CD4-positive, alpha-beta memory T cell (primary cell): ENCODE measurements at regions not wholly inside any gene's neighbourhood (a gene's known extent, or its start where the extent isn't known, plus 50 kb on each side); places are given as distances from the start of the nearest gene placed in this dataset.

Experiments
- CTCF ChIA-PET: fragments of 350-600 bp; sonication (Branson Sonifier 250); formaldehyde crosslinking; loops from one replicate; lab custom pipeline; 2021; ENCODE audit warnings: inconsistent platforms; ENCODE audit not compliant: partially characterized antibody; lab: Charles Lee
- POLR2A ChIA-PET: fragments of 350-600 bp; sonication (Branson Sonifier 250); formaldehyde crosslinking; loops from one replicate; lab custom pipeline; 2021; ENCODE audit not compliant: partially characterized antibody; lab: Charles Lee
- DNase-seq, 5 donors: peaks; one replicate each; pipeline versions ENCODE4 v3.0.0 to v3.0.0-alpha.2; 2020 to 2022; ENCODE audit warnings: mixed read lengths in 1 of 5
- H3K27ac ChIP-seq: one replicate; pipeline ENCODE4 v1.7.0; 2013; ENCODE audit warnings: low read depth, low read length
- H3K27me3 ChIP-seq: 2 replicates; pipeline ENCODE4 v1.7.0; 2013; ENCODE audit warnings: mild to moderate bottlenecking, low read length, moderate library complexity; ENCODE audit not compliant: insufficient read depth
- H3K36me3 ChIP-seq: 2 replicates; pipeline ENCODE4 v1.7.0; 2013; ENCODE audit warnings: mild to moderate bottlenecking, low read length, moderate library complexity; ENCODE audit not compliant: insufficient read depth
- H3K4me1 ChIP-seq: 2 replicates; pipeline ENCODE4 v1.7.0; 2013; ENCODE audit warnings: mild to moderate bottlenecking, low read length, moderate library complexity; ENCODE audit not compliant: insufficient read depth
- H3K4me3 ChIP-seq, 2 donors: one replicate each; pipeline ENCODE4 v1.7.0; 2013; ENCODE audit warnings: low read length in 2 of 2, mild to moderate bottlenecking in 1 of 2
- H3K9me3 ChIP-seq, 2 donors: one replicate each; pipeline ENCODE4 v1.7.0; 2013; ENCODE audit warnings: low read length in 2 of 2, control low read depth in 1 of 2; ENCODE audit not compliant: control insufficient read depth in 1 of 2
- H3K27ac Mint-ChIP-seq, 7 donors: one replicate each; pipeline ENCODE4 v1.8.0; 2020 to 2021; ENCODE audit warnings: mixed read lengths in 7 of 7, mild to moderate bottlenecking in 6 of 7, inconsistent platforms in 3 of 7, moderate library complexity in 3 of 7
- H3K27me3 Mint-ChIP-seq, 2 donors: one replicate each; pipeline ENCODE4 v1.8.0; 2020 to 2021; ENCODE audit warnings: mixed read lengths in 2 of 2
- H3K36me3 Mint-ChIP-seq, 2 donors: one replicate each; pipeline ENCODE4 v1.8.0; 2020 to 2021; ENCODE audit warnings: mixed read lengths in 2 of 2, inconsistent platforms in 1 of 2, mild to moderate bottlenecking in 1 of 2
- H3K4me1 Mint-ChIP-seq, 4 donors: one replicate each; pipeline ENCODE4 v1.8.0; 2020 to 2021; ENCODE audit warnings: mixed read lengths in 4 of 4, mild to moderate bottlenecking in 1 of 4
- H3K4me3 Mint-ChIP-seq, 8 donors: one replicate each; pipeline ENCODE4 v1.8.0; 2020 to 2021; ENCODE audit warnings: mixed read lengths in 8 of 8, mild to moderate bottlenecking in 7 of 8, moderate library complexity in 6 of 8, inconsistent platforms in 3 of 8
- H3K9me3 Mint-ChIP-seq, 8 donors: one replicate each; pipeline ENCODE4 v1.8.0; 2020 to 2021; ENCODE audit warnings: mixed read lengths in 8 of 8, mild to moderate bottlenecking in 5 of 8, inconsistent platforms in 3 of 8, moderate library complexity in 1 of 8
- intact Hi-C: fragments of 100-400 bp; cut with micrococcal nuclease; formaldehyde crosslinking; loops from one replicate; pipeline ENCODE4 v1.15.1; 2023

GRCh38 chr1:226474041-226474440, 66.1 kb upstream of the PARP1 start:
- H3K4me1 ChIP-seq: no peaks in the 10 kb centered on the region
- no peaks in the 10 kb centered on the region for H3K36me3 ChIP-seq
- no peak for DNase-seq
- CTCF ChIA-PET: interaction anchor here (1.3 to 1.5 kb wide), 2 partner anchors 17 to 71 kb away, joined by 3 read pairs; no protein-coding TSS in a partner anchor
- H3K36me3 Mint-ChIP-seq: no peaks in the 10 kb centered on the region
- peaks cover 0 to 9% (median 4%) of the 10 kb centered on the region in 4 donors for H3K4me1 Mint-ChIP-seq
- H3K4me3 Mint-ChIP-seq: no peak overlapping the region
- no peak overlapping the region for H3K4me3 ChIP-seq
- POLR2A ChIA-PET: no interaction called here
- no peaks in the 10 kb centered on the region for H3K27me3 ChIP-seq
- peaks cover 0 to 3% (median 0%) of the 10 kb centered on the region in 8 donors for H3K9me3 Mint-ChIP-seq
- no peak overlapping the region for H3K27ac ChIP-seq
- H3K27ac Mint-ChIP-seq: peak overlapping the region in 1 of 7 donors; percentile 39
- peaks cover 8 to 15% of the 10 kb centered on the region in 2 donors for H3K27me3 Mint-ChIP-seq
- intact Hi-C loops: no loop called here
- H3K9me3 ChIP-seq: no peaks in the 10 kb centered on the region

- POLR2A ChIA-PET: interaction anchor here (1.2 kb wide), 1 partner anchor 30 kb away, joined by 3 read pairs; no protein-coding TSS in a partner anchor
- Histone ChIP-seq H3K4me3 (no peak overlapping the region), H3K4me1 (no peaks in the 10 kb centered on the region), H3K27me3 (no peaks in the 10 kb centered on the region), H3K9me3 (no peaks in the 10 kb centered on the region), H3K36me3 (no peaks in the 10 kb centered on the region), H3K27ac (no peak overlapping the region)
- H3K27ac Mint-ChIP-seq: peak overlapping the region in 1 of 7 donors; percentile 39
- peaks cover 5 to 15% of the 10 kb centered on the region in 2 donors for H3K27me3 Mint-ChIP-seq
- DNase-seq: no peak
- no peaks in the 10 kb centered on the region for H3K9me3 Mint-ChIP-seq
- peaks cover 0 to 9% (median 4%) of the 10 kb centered on the region in 4 donors for H3K4me1 Mint-ChIP-seq
- intact Hi-C loops: no loop called here
- no peak overlapping the region for H3K4me3 Mint-ChIP-seq
- CTCF ChIA-PET: interaction anchor here (0.9 to 1.5 kb wide), 3 partner anchors 17 to 408 kb away, joined by 3 read pairs; no protein-coding TSS in a partner anchor
- no peaks in the 10 kb centered on the region for H3K36me3 Mint-ChIP-seq
Observed at GRCh38 chr1:226474443-226475141, 66.7 kb upstream of the PARP1 start.

GRCh38 chr1:226475142-226475511, 67.2 kb upstream of the PARP1 start:
- ChIA-PET CTCF (interaction anchor here (0.9 to 1.5 kb wide), 3 partner anchors 18 to 408 kb away, joined by 3 read pairs; no protein-coding TSS in a partner anchor), POLR2A (interaction anchor here (1.2 kb wide), 1 partner anchor 31 kb away, joined by 3 read pairs; no protein-coding TSS in a partner anchor)
- intact Hi-C loops: no loop called here
- Mint-ChIP-seq H3K9me3 (no peaks in the 10 kb centered on the region), H3K36me3 (no peaks in the 10 kb centered on the region), H3K27me3 (peaks cover 5 to 15% of the 10 kb centered on the region in 2 donors), H3K4me1 (peaks cover 0 to 9% (median 4%) of the 10 kb centered on the region in 4 donors), H3K27ac (no peak overlapping the region), H3K4me3 (no peak overlapping the region)
- Histone ChIP-seq H3K36me3 (no peaks in the 10 kb centered on the region), H3K27ac (no peak overlapping the region), H3K4me3 (no peak overlapping the region), H3K9me3 (no peaks in the 10 kb centered on the region), H3K4me1 (no peaks in the 10 kb centered on the region), H3K27me3 (no peaks in the 10 kb centered on the region)
- DNase-seq: no peak

GRCh38 chr1:226476066-226476465, 68.2 kb upstream of the PARP1 start:
- Histone ChIP-seq H3K4me3 (no peak overlapping the region), H3K27ac (no peak overlapping the region), H3K9me3 (no peaks in the 10 kb centered on the region), H3K4me1 (no peaks in the 10 kb centered on the region), H3K36me3 (no peaks in the 10 kb centered on the region), H3K27me3 (no peaks in the 10 kb centered on the region)
- DNase-seq: no peak
- ChIA-PET POLR2A (no interaction called here), CTCF (interaction anchor here (1.0 to 1.3 kb wide), 2 partner anchors 19 to 52 kb away, joined by 3 read pairs; no protein-coding TSS in a partner anchor)
- intact Hi-C loops: no loop called here
- Mint-ChIP-seq H3K27ac (no peak overlapping the region), H3K4me3 (no peak overlapping the region), H3K36me3 (no peaks in the 10 kb centered on the region), H3K9me3 (no peaks in the 10 kb centered on the region), H3K4me1 (peaks cover 0 to 9% (median 4%) of the 10 kb centered on the region in 4 donors), H3K27me3 (peaks cover 2 to 13% of the 10 kb centered on the region in 2 donors)

GRCh38 chr1:226476648-226477319, 68.9 kb upstream of the PARP1 start:
- POLR2A ChIA-PET: no interaction called here
- H3K36me3 Mint-ChIP-seq: no peaks in the 10 kb centered on the region
- H3K4me1 Mint-ChIP-seq: peaks cover 0 to 9% (median 4%) of the 10 kb centered on the region in 4 donors

GRCh38 chr1:226479474-226479873, 69.1 kb upstream of the STUM start:
- DNase-seq: no peak
- Histone ChIP-seq H3K36me3 (no peaks in the 10 kb centered on the region), H3K27me3 (no peaks in the 10 kb centered on the region), H3K9me3 (no peaks in the 10 kb centered on the region), H3K4me1 (no peaks in the 10 kb centered on the region), H3K27ac (no peak overlapping the region), H3K4me3 (no peak overlapping the region)
- no peaks in the 10 kb centered on the region for H3K9me3 Mint-ChIP-seq
- no peaks in the 10 kb centered on the region for H3K36me3 Mint-ChIP-seq
- H3K4me1 Mint-ChIP-seq: peaks cover 0 to 9% (median 4%) of the 10 kb centered on the region in 4 donors
- ChIA-PET POLR2A (no interaction called here), CTCF (interaction anchor here (0.6 kb wide), 1 partner anchor 230 kb away, joined by 3 read pairs; no protein-coding TSS in a partner anchor)
- H3K27me3 Mint-ChIP-seq: peaks cover 16 to 25% of the 10 kb centered on the region in 2 donors
- intact Hi-C loops: no loop called here
- no peak overlapping the region for H3K4me3 Mint-ChIP-seq
- no peak overlapping the region for H3K27ac Mint-ChIP-seq

More at GRCh38 chr1:226476648-226477319, 68.9 kb upstream of the PARP1 start:
- H3K27me3 Mint-ChIP-seq: peaks cover 2 to 15% of the 10 kb centered on the region in 2 donors
- H3K9me3 ChIP-seq: no peaks in the 10 kb centered on the region
- H3K27ac ChIP-seq: no peak overlapping the region
- no peaks in the 10 kb centered on the region for H3K27me3 ChIP-seq
- no peak for DNase-seq
- no peak overlapping the region for H3K4me3 Mint-ChIP-seq
- H3K9me3 Mint-ChIP-seq: no peaks in the 10 kb centered on the region
- CTCF ChIA-PET: interaction anchor here (1.0 to 1.3 kb wide), 2 partner anchors 20 to 53 kb away, joined by 3 read pairs; no protein-coding TSS in a partner anchor
- no peak overlapping the region for H3K4me3 ChIP-seq
- intact Hi-C loops: no loop called here
- H3K27ac Mint-ChIP-seq: no peak overlapping the region
- no peaks in the 10 kb centered on the region for H3K4me1 ChIP-seq
- no peaks in the 10 kb centered on the region for H3K36me3 ChIP-seq

GRCh38 chr1:226480461-226480860, 68.1 kb upstream of the STUM start:
- no peaks in the 10 kb centered on the region for H3K27me3 ChIP-seq
- H3K4me3 ChIP-seq: no peak overlapping the region
- no peak for DNase-seq
- POLR2A ChIA-PET: no interaction called here
- intact Hi-C loops: no loop called here
- Mint-ChIP-seq H3K36me3 (no peaks in the 10 kb centered on the region), H3K4me1 (peaks cover under 1 to 1% (median under 1%) of the 10 kb centered on the region in 4 donors), H3K27ac (no peak overlapping the region), H3K4me3 (no peak overlapping the region), H3K9me3 (no peaks in the 10 kb centered on the region), H3K27me3 (peaks cover 21 to 25% of the 10 kb centered on the region in 2 donors)
- no peaks in the 10 kb centered on the region for H3K9me3 ChIP-seq
- no peak overlapping the region for H3K27ac ChIP-seq
- no peaks in the 10 kb centered on the region for H3K4me1 ChIP-seq
- CTCF ChIA-PET: interaction anchor here (1.5 kb wide), 1 partner anchor 55 kb away, joined by 5 read pairs; no protein-coding TSS in a partner anchor
- H3K36me3 ChIP-seq: no peaks in the 10 kb centered on the region
